HG03064 (cell line): ENCODE measurements at regions not wholly inside any gene's neighbourhood (a gene's known extent, or its start where the extent isn't known, plus 50 kb on each side); places are given as distances from the start of the nearest gene placed in this dataset.
"Not testable (repeated sequence)": the region's sequence is repeated elsewhere in the genome, so short reads cannot be mapped to it uniquely, and the experiment has no call there.

Experiments
- ATAC-seq: cut with Tn5 transposase; IDR thresholded peaks from one replicate; pipeline ENCODE4 v1.9.1; 2021; ENCODE audit warnings: low read depth; ENCODE audit not compliant: unreplicated experiment

DNA sequence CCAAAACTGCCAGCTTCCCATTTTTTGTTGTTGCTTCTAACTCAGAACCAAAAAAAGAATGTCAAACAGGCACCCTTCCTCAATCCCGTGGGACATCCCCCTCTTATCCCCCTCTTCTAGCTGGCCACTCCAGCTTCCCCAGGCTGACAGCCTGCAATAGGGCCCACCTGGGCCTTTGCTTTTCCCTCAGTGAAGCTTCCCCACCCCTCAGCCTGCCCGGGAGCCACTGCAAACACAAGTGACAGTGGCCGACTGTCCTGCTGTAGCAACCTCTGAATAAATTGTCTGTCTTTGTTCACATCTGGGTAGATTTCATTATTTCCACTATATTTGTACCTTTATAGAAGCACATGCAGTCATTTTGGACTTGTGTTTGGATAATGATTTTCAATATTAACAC is 245.3 kb downstream of the GADD45G start:
- no peak for ATAC-seq

- ATAC-seq, result no peak
Measured at GRCh38 chr9:89850631-89851325, 246.0 kb downstream of the GADD45G start.

DNA sequence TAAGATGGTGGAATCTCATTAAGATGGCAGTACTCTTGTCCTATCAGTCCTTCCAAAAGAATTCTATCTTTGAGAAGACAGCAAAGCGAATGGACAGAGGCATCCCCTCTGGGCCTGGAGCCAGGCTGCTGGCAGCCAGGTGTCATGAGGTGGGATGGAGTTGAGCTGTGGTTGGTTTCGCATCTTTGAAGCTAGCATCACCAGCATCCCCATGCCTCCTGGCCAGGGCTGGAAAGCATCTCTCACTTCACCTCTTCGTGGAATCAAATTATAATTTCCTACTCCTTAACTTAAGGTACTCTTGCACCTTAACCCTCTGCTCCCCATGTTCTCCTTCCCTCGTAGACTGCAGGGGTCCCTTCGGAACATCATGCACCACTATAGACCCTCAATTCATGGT is 248.3 kb downstream of the GADD45G start:
- ATAC-seq, result no peak

- ATAC-seq, result no peak
Measured at GRCh38 chr9:89853931-89854330, 249.1 kb downstream of the GADD45G start.

DNA sequence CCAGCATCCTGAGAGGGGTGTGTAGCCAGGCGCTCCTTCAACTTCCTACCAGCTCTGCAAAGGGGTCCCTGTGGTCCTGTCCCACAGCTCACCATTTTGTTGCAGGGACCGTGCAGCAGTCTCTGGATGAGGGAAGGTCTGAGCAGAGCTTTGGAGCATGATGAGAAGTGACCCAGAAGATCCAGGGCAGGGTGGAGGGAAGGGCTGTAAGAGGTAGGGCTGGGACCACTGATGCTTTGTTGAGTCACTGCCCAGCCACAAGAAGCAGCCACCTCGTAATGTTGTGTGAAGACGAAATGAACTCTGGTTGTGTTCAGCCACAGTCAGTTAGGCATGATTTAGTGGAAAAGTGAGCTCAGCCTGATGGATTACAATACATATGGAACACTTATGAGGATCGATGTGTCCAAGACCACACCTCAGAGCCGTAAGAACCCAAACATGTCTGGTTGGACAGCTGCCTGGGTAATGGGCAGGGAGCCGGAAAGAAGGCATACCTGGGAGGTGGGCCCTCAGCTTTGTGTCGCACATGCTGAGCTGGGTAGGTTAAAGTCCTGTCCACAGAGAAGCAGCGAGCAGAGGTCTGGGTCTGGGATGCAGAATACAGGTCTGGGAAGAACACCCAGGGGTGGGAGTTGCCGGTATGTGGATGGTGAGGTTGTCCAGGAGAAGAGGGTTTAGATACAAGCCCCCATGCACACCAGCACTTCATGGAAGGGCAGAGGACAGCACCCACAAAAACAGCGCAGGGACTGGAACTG is 250.1 kb downstream of the GADD45G start:
- no peak for ATAC-seq

DNA sequence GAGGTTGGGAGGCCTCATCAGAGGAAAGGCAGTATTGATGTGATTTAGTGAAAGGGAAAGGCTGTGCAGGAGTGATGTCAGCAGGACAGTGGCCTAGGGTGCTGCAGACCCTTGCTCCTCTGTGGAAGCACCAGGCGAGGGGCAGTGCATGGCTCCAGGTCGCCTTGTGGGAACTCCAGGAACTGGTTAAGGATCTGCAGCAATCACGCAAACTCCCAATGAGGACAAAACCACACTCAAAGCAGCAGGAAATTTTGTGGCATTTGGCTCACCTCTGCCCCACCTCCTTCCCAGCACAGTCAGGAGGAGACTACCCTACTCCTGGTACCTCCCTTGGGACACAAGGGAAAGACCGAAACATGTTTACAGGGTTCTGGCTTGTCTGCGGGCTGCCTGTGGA is 251.5 kb downstream of the GADD45G start:
- ATAC-seq, result not testable (repeated sequence)

DNA sequence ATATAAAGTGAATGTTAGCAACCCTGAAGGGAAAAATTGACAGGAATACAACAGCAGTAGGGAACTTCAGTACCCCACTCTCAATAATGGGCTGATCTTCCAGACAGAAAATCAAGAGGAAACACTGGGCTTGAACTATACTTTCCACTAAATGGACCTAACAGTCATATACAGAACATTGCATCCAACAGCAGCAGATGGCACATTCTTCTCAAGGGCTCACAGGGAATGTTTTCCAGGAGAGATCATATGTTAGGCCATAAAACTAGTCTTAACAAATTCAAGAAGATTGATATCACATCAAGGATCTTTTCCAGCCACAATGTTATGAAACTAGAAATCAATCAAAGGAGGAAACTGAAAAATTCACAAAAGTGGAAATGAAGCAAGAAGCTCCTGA is 252.1 kb downstream of the GADD45G start:
- not testable (repeated sequence) for ATAC-seq

DNA sequence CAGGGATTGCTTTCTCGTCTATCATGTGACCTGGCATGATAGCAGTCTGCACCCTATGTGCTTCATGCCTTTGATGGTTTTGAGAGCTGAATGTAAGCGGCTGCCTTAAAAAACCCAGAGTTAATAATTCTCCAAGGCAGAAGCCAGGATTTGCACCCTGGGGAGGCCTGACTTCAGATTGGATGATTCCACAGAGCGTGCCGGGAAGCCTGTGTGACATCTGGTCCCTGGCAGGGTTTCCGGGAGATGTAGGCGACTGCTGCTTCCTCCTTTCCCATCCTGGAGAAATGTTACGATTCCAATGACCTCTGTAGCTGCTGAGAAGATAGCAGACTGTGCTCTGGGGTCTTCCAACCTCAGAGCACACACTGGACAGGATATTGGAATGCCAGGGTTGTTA is 255.0 kb downstream of the GADD45G start:
- not testable (repeated sequence) for ATAC-seq

- ATAC-seq, result not testable (repeated sequence)
Measured at GRCh38 chr9:89861371-89861770, 256.6 kb downstream of the GADD45G start.

GRCh38 chr9:89862316-89862715 is 257.5 kb downstream of the GADD45G start:
- no peak for ATAC-seq

DNA sequence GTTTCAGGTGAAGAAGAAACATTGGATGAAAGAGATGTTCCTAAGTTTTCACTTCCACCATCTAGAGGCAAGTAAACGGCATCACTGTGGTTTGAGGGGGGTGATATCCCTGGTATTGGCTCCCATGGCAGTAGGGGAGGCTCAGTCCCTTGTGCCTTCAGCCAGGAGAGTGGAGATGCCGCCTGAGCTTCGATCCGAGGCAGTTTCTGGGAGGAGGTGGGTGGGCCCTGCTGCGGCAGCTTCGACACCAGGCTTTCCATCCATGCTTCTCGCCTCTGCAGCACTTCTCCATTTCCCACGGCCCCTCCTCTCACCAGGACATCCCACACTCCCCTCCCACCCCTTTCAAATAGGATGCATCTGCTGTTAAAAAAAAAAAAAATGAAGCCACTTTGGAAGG is 258.3 kb downstream of the GADD45G start:
- no peak for ATAC-seq

GRCh38 chr9:89863837-89864236 is 259.0 kb downstream of the GADD45G start:
- ATAC-seq, result no peak

- no peak for ATAC-seq
Measured at GRCh38 chr9:89864257-89864656, 259.4 kb downstream of the GADD45G start.

DNA sequence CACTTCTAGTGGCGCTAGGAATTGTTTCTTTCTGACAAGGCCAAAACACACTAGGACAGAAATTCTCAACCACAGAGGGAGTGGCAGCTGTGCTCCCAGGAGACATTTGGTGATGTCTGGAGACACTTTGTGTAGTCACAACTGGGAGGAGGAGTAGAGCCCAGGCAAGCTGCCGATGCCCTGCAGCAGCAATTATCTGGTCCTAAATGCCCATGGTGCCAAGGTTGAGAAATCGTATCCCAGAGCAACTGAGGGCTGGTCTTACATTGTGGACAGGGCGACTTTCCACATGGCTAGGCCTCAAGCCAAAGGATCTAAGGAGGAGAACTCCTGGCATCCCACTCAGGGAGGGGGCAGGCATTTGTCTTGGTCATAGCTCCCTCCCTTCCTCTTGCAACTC is 259.9 kb downstream of the GADD45G start:
- ATAC-seq, result no peak

DNA sequence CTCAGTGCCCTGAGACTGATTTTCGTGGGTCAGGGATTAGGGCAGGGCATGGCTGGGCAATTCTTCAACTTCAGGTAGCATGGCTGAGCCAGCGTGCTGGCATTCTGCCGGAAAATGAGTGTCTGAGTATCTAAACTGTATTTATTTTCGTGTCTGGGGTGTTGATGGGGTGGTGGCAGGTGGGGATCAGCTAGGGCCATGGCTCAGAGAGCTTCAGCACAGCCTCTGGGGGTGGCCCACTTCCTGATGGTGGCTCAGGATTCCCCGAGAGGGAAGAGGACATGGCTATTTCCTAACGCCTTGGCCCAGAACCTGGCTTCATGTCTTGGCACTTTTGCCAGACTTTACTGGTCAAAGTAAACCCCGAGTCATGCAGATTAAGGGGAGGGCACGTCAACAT is 260.5 kb downstream of the GADD45G start:
- ATAC-seq, result no peak

GRCh38 chr9:89865981-89866380 is 261.2 kb downstream of the GADD45G start:
- no peak for ATAC-seq

- no peak for ATAC-seq
Measured at GRCh38 chr9:89866701-89867100, 261.9 kb downstream of the GADD45G start.

GRCh38 chr9:89868100-89868499 is 263.3 kb downstream of the GADD45G start:
- ATAC-seq, result no peak

DNA sequence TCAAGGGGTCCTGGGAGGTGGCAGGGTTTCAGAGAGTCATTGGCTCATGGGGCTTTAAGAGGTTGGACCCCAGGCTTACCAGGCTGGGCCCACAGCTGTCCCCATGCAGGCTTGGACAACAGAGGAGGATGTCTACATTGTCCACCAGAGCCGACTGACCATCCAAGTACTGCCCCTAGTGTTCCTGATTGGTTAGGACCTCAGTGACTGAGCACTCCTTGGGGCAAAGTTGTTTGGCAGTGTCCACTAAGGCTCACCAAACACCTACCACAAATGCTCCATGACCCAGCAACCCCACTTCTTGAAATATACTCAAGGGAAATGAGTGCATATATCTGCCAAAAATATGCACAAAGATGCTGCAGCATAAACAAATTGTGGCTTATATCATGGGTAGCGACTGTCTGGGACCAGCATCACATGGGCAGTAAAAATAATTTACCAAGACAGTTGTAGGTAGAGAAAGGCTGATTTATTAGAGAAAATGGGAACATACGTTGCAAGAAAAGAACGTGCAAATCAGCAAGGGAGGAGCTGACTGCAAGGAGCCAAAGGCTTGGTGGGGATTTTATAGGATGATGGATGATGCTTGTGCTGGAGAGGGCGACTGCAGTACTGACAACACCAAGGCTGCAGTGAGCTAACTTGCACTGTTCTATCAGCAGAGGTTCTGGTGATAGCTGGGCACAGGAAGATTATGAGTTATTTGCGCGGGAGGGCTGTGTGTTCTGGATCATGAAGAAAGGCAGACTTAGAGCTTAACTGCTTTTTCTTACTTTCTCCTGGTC is 265.2 kb downstream of the GADD45G start:
- ATAC-seq, result no peak

DNA sequence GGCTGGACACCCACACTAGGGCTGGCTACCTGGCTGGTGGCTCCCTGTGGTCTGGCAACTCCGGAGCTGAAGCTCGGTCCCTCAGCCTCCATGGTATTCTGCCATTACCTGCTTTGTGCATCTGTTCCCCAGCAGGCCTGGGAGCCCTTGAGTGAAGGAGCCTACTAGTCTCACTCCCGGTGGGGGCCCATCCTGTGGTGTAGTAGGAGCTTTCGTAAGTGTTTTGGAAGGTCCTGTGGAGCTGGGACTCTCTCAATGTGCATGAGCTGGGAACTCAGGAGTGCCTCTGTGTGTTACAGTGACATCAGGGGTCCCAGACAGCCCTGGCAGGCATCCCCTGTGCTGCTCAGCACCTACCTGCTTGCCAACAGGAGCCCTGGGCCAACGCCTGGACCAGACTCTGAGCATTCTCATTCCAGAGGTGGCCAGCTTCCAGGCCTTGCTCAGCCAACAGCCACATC is 267.1 kb downstream of the GADD45G start:
- ATAC-seq, result no peak

DNA sequence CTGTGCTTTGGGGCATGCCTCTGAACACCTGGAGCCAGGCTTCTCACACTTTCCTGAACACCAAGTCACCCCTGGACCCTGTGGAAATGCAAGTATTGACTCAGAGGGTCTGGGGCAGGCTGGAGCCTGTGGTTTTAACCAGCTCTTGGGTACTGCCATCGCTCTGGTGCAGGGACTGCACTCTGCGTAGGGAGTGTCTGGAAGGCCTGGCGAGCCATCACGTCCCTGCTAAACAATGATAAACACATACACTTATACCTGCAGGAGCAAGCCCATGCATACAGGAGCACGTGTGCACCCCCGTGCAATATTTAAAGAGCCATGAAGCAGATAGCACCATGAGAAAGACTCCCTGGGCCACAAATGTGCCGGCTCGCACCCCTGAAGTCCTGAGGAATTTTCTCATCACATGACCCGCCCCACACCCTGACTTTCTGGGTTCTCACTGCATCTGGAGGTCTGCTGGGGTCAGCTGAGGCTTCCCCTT is 267.7 kb downstream of the GADD45G start:
- no peak for ATAC-seq
